MM.1S (cell line): ENCODE measurements at regions not wholly inside any gene's neighbourhood (a gene's known extent, or its start where the extent isn't known, plus 50 kb on each side); places are given as distances from the start of the nearest gene placed in this dataset.

ENCODE experiments used
- EZH2 ChIP-seq: fragments of 300-600 bp; sonication (generic); optimal IDR thresholded peaks from 2 replicates; pipeline ENCODE3; 2017; ENCODE audit warnings: low read depth, mild to moderate bottlenecking, antibody characterized with exemption, low read length, mixed read lengths
- TF ChIP-seq, protein P1 (sequence below): fragments of 300-600 bp; sonication (generic); IDR thresholded peaks from 2 replicates; pipeline ENCODE4 v1.5.1; 2016; ENCODE audit warnings: antibody characterized with exemption, low read length, mixed read lengths

DNA sequence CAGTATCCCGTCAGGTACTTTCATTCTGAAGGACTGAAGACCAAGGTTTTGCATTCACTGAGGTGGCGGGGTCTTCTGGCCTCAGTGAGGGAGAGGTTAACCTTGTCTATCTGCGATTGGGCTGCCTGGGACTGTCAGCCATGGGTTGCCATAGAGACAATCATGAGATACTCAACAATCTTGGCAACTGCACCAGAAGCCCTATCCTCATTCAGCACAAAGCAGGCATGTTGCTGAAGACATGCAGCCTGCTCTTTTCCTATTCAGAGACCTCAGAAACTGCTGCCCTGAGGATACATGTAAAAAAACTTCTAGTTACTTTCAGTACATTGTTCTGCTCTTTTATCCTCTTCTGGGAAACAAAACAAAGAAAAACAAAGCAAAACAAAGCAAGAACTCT is 146.3 kb upstream of the PIRT start:
- TF ChIP-seq, protein P1, sequence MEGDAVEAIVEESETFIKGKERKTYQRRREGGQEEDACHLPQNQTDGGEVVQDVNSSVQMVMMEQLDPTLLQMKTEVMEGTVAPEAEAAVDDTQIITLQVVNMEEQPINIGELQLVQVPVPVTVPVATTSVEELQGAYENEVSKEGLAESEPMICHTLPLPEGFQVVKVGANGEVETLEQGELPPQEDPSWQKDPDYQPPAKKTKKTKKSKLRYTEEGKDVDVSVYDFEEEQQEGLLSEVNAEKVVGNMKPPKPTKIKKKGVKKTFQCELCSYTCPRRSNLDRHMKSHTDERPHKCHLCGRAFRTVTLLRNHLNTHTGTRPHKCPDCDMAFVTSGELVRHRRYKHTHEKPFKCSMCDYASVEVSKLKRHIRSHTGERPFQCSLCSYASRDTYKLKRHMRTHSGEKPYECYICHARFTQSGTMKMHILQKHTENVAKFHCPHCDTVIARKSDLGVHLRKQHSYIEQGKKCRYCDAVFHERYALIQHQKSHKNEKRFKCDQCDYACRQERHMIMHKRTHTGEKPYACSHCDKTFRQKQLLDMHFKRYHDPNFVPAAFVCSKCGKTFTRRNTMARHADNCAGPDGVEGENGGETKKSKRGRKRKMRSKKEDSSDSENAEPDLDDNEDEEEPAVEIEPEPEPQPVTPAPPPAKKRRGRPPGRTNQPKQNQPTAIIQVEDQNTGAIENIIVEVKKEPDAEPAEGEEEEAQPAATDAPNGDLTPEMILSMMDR, result no peak
- no peak for TF ChIP-seq EZH2
